UCSD-AML1 (cell line): ENCODE measurements at regions not wholly inside any gene's neighbourhood (a gene's known extent, or its start where the extent isn't known, plus 50 kb on each side); places are given as distances from the start of the nearest gene placed in this dataset.
"Not testable (repeated sequence)": the region's sequence is repeated elsewhere in the genome, so short reads cannot be mapped to it uniquely, and the experiment has no call there.

Experiments
- DNase-seq: peaks from one replicate; lab custom pipeline; 2025; ENCODE audit not compliant: unreplicated experiment; lab: John Stamatoyannopoulos, UW

GRCh38 chr22:45061332-45061731, 51.5 kb upstream of the PHF21B start:
- no peak for DNase-seq

GRCh38 chr22:45064313-45065278, 54.8 kb upstream of the PHF21B start:
- no peak for DNase-seq

- DNase-seq = no peak
Measured at GRCh38 chr22:45065726-45066125, 55.9 kb upstream of the PHF21B start.

- no peak for DNase-seq
Measured at GRCh38 chr22:45067731-45068130, 57.9 kb upstream of the PHF21B start.

GRCh38 chr22:45069925-45070324, 60.1 kb upstream of the PHF21B start:
- DNase-seq = no peak

- DNase-seq = no peak
Measured at GRCh38 chr22:45071618-45072017, 61.8 kb upstream of the PHF21B start.

GRCh38 chr22:45072322-45072903, 62.6 kb upstream of the PHF21B start:
- no peak for DNase-seq

GRCh38 chr22:45073064-45073463, 63.3 kb upstream of the PHF21B start:
- no peak for DNase-seq

GRCh38 chr22:45077286-45077685, 67.5 kb upstream of the PHF21B start:
- no peak for DNase-seq

- no peak for DNase-seq
Measured at GRCh38 chr22:45077826-45078334, 68.1 kb upstream of the PHF21B start.

- peak; percentile 39 for DNase-seq
Measured at GRCh38 chr22:45082795-45083194, 73.0 kb upstream of the PHF21B start.

GRCh38 chr22:45083659-45084305, 74.0 kb upstream of the PHF21B start:
- DNase-seq = no peak

- no peak for DNase-seq
Measured at GRCh38 chr22:45084400-45084920, 74.7 kb upstream of the PHF21B start.

GRCh38 chr22:45087802-45088201, 75.9 kb upstream of the NUP50 start:
- no peak for DNase-seq

- DNase-seq = no peak
Measured at GRCh38 chr22:45088576-45088975, 75.1 kb upstream of the NUP50 start.

GRCh38 chr22:45090497-45090910, 73.2 kb upstream of the NUP50 start:
- DNase-seq = no peak

- no peak for DNase-seq
Measured at GRCh38 chr22:45091254-45091854, 72.4 kb upstream of the NUP50 start.

- DNase-seq = not testable (repeated sequence)
Measured at GRCh38 chr22:45091875-45092274, 71.8 kb upstream of the NUP50 start.

- DNase-seq = no peak
Measured at GRCh38 chr22:45092644-45093043, 71.1 kb upstream of the NUP50 start.

GRCh38 chr22:45093609-45094008, 70.1 kb upstream of the NUP50 start:
- DNase-seq = no peak
